Panc1 (cell line): ENCODE measurements at regions not wholly inside any gene's neighbourhood (a gene's known extent, or its start where the extent isn't known, plus 50 kb on each side); places are given as distances from the start of the nearest gene placed in this dataset.

Experiments
- POLR2AphosphoS5 ChIP-seq: IDR thresholded peaks from 2 replicates; pipeline ENCODE4 v1.6.1; 2012; ENCODE audit warnings: mild to moderate bottlenecking, low read depth, low read length, moderate library complexity
- SIN3A ChIP-seq: IDR thresholded peaks from 2 replicates; pipeline ENCODE4 v1.6.1; 2012; ENCODE audit warnings: low read depth, mild to moderate bottlenecking, low read length, moderate library complexity, borderline replicate concordance; ENCODE audit not compliant: insufficient read depth
- TCF7L2 ChIP-seq: IDR thresholded peaks from 2 replicates; pipeline ENCODE4 v1.6.1; 2011; ENCODE audit warnings: mild to moderate bottlenecking, low read depth, low read length, inconsistent platforms
- TF ChIP-seq, protein P1 (sequence below): fragments of 450-650 bp; IDR thresholded peaks from 2 replicates; pipeline ENCODE4 v1.5.1; 2017; ENCODE audit warnings: mild to moderate bottlenecking
- TF ChIP-seq, protein P2 (sequence below), 2 experiments: IDR thresholded peaks; 2 replicates each; pipeline ENCODE4 v1.6.1; 2011 to 2012; ENCODE audit warnings: low read depth in 2 of 2, control low read depth in 1 of 2, low read length in 1 of 2, mild to moderate bottlenecking in 1 of 2, moderate library complexity in 1 of 2; ENCODE audit not compliant: insufficient read depth in 1 of 2

DNA sequence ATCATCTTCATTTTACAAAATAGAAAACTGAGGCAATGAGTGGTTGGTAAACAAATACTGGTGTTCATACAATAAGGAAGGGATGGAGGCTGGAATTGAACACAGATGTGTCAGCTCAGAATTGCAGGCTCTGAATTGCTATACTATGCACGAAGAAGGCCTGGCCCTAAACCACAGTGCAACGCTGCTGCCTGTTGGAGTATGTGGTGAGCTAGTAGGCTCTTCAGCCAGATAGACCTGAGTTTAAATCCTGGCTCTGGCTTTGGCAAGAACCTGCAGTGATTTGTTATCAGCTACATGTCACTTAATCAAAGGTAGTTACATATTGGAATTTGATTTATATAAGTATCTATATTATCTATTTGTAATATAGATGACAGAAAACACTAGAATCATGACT, 1602.4 kb upstream of the CELF4 start:
- TF ChIP-seq POLR2AphosphoS5 = no peak
- TF ChIP-seq, protein P1, sequence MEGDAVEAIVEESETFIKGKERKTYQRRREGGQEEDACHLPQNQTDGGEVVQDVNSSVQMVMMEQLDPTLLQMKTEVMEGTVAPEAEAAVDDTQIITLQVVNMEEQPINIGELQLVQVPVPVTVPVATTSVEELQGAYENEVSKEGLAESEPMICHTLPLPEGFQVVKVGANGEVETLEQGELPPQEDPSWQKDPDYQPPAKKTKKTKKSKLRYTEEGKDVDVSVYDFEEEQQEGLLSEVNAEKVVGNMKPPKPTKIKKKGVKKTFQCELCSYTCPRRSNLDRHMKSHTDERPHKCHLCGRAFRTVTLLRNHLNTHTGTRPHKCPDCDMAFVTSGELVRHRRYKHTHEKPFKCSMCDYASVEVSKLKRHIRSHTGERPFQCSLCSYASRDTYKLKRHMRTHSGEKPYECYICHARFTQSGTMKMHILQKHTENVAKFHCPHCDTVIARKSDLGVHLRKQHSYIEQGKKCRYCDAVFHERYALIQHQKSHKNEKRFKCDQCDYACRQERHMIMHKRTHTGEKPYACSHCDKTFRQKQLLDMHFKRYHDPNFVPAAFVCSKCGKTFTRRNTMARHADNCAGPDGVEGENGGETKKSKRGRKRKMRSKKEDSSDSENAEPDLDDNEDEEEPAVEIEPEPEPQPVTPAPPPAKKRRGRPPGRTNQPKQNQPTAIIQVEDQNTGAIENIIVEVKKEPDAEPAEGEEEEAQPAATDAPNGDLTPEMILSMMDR = no peak
- TF ChIP-seq TCF7L2 = no peak
- TF ChIP-seq SIN3A = no peak
- TF ChIP-seq, protein P2, sequence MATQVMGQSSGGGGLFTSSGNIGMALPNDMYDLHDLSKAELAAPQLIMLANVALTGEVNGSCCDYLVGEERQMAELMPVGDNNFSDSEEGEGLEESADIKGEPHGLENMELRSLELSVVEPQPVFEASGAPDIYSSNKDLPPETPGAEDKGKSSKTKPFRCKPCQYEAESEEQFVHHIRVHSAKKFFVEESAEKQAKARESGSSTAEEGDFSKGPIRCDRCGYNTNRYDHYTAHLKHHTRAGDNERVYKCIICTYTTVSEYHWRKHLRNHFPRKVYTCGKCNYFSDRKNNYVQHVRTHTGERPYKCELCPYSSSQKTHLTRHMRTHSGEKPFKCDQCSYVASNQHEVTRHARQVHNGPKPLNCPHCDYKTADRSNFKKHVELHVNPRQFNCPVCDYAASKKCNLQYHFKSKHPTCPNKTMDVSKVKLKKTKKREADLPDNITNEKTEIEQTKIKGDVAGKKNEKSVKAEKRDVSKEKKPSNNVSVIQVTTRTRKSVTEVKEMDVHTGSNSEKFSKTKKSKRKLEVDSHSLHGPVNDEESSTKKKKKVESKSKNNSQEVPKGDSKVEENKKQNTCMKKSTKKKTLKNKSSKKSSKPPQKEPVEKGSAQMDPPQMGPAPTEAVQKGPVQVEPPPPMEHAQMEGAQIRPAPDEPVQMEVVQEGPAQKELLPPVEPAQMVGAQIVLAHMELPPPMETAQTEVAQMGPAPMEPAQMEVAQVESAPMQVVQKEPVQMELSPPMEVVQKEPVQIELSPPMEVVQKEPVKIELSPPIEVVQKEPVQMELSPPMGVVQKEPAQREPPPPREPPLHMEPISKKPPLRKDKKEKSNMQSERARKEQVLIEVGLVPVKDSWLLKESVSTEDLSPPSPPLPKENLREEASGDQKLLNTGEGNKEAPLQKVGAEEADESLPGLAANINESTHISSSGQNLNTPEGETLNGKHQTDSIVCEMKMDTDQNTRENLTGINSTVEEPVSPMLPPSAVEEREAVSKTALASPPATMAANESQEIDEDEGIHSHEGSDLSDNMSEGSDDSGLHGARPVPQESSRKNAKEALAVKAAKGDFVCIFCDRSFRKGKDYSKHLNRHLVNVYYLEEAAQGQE (IDR thresholded peaks at IDR 0.05; ENCODE audit: insufficient read depth in 1 of 2, low read depth in 2 of 2, low read length in 1 of 2) = no peak
